Fibroblast of villous mesenchyme (primary cell): ENCODE measurements at regions not wholly inside any gene's neighbourhood (a gene's known extent, or its start where the extent isn't known, plus 50 kb on each side); places are given as distances from the start of the nearest gene placed in this dataset.

ENCODE experiments used
- DNase-seq: peaks from one replicate; pipeline ENCODE4 v3.0.0-alpha.2; 2010; ENCODE audit warnings: low read depth
- H3K4me3 ChIP-seq: 2 replicates; pipeline ENCODE4 v1.5.1; 2011; ENCODE audit warnings: low read depth, mild to moderate bottlenecking, low read length
- CTCF ChIP-seq: IDR thresholded peaks from 2 replicates; pipeline ENCODE4 v1.5.1; 2012; ENCODE audit warnings: low read depth, mild to moderate bottlenecking, low read length; ENCODE audit not compliant: insufficient read depth

DNA sequence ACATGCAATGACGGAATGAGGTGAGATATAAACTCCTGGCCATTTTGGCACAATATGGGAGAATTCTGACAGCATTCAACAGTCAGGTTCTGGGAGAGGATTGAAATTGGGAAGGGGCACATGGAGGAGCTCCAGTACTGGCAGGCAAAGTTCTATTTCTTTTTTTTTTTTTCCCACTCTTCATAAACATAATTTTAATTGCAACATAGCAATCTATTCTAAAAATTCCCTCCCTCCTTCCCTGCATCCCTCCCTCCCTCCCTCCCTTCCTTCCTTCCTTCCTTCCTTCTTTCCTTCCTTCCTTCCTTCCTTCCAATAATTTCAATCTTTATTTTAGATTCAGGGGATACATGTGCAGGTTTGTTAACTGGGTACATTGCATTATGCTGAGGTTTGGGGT, 93.2 kb downstream of the PTCSC3 start:
- no peak for DNase-seq
- TF ChIP-seq CTCF: no peak
- no peak overlapping the region for H3K4me3 ChIP-seq

GRCh38 chr14:36078080-36078479, 98.4 kb downstream of the PTCSC3 start:
- no peak overlapping the region for H3K4me3 ChIP-seq
- no peak for DNase-seq

GRCh38 chr14:36076197-36076596, 100.3 kb downstream of the PTCSC3 start:
- no peak for DNase-seq
- TF ChIP-seq CTCF: no peak
- no peak overlapping the region for H3K4me3 ChIP-seq

More at GRCh38 chr14:36078080-36078479, 98.4 kb downstream of the PTCSC3 start:
- no peak for TF ChIP-seq CTCF

DNA sequence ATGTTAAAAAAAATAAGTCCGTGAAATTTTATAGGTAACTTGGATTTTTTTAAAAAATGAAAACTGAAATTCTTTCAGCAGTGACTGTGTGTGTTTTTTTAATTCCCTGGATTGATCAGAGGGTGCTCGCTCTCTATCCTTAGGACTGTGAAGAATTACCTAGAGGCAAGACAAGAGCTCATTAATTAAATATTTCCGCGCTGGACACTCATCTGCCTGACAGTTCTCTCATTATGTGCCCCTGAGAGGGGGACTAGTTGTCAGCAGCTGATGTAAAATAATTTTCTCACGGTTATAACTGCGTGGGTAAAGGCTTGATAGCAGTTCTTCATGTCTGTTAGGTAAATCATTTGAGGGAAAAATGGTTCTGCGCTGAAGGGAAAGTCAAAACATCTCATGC, 101.3 kb downstream of the PTCSC3 start:
- TF ChIP-seq CTCF: no peak
- no peak for DNase-seq
- H3K4me3 ChIP-seq: no peak overlapping the region

DNA sequence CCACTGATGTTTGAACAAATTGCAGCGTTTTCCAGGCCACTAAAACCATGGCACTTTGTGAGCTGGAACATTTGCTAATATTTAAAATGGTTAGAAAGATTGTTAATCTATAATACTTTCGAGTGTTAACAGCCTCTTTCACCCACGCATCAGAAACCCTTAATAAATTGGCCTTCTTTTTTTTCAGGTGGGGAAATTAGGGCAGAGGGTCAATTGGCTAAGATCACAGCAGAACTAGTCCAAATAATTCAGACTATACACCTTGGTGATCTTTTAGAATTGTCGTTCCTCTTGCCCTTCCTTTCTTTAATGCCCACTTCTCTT, 105.8 kb downstream of the PTCSC3 start:
- no peak for TF ChIP-seq CTCF
- no peak overlapping the region for H3K4me3 ChIP-seq
- no peak for DNase-seq

DNA sequence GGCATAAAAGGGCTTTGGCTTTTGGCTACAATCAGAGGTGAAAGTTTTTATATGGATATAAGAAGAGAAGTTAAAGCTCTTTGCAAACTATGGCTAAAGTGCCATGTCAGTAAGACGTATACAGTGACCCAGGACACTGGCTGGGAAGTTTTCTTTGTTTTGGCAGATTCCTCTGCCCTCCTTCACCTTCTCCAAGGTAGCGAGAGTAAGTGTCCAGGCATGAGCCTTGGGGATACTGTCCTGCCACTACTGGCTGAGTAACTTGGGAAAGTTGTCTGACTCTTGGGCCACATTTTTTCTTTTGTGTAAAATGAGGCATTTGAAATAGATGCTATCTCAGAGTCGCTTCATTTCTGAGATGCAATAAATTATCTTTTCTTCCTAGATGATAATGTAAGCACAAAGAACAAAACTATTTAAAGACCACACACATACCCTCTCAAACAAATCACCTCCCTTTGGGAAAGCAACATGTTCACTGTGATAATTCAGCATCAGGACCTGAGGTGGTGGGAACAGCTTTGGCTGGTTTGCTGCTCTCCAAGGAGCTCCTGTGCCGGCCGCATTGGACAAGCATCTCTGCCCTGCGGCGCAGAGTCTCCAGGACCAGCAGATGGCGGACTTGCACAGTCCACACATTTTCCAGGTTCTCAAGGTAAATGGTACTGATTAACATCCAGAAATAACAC, 106.3 kb downstream of the PTCSC3 start:
- no peak overlapping the region for H3K4me3 ChIP-seq
- peak; percentile 52 for DNase-seq
- TF ChIP-seq CTCF: peak; percentile 78

- no peak overlapping the region for H3K4me3 ChIP-seq
- TF ChIP-seq CTCF: peak; percentile 64
- DNase-seq: peak; percentile 17
These were observed 107.0 kb downstream of the PTCSC3 start for GRCh38 chr14:36069535-36069900.
